DOHH2 (cell line): ENCODE measurements at regions not wholly inside any gene's neighbourhood (a gene's known extent, or its start where the extent isn't known, plus 50 kb on each side); places are given as distances from the start of the nearest gene placed in this dataset.

Source experiments
- CTCF ChIP-seq: fragments of 200-600 bp; sonication (generic); IDR thresholded peaks from one replicate; pipeline ENCODE4 v1.5.1; 2014; ENCODE audit warnings: antibody characterized with exemption, mild to moderate bottlenecking, low read depth, low read length; ENCODE audit not compliant: poor library complexity, severe bottlenecking
- EZH2phosphoT487 ChIP-seq: fragments of 200-600 bp; sonication (generic); IDR thresholded peaks from 2 replicates; pipeline ENCODE4 v1.6.1; 2017; ENCODE audit warnings: borderline replicate concordance, mild to moderate bottlenecking, antibody characterized with exemption, low read length, moderate library complexity, mixed read lengths

GRCh38 chr3:80308637-80309036, 540.8 kb upstream of the ROBO1 start:
- TF ChIP-seq CTCF (no peak), EZH2phosphoT487 (no peak)
